ENCODE measurements at regions not wholly inside any gene's neighbourhood (a gene's known extent, or its start where the extent isn't known, plus 50 kb on each side); places are given as distances from the start of the nearest gene placed in this dataset.
A peak's percentile ranks its signal among the peaks of the same experiment; 100 is the strongest.

GRCh38 chr9:118522093-118523028 lies 818.2 kb downstream of the TLR4 start:
- TF ChIP-seq CTCF (IDR thresholded peaks at IDR 0.05 in 2 of 3, conservative IDR thresholded peaks at IDR 0.05 in 1 of 3; ENCODE audit: control insufficient read depth in 2 of 3, extremely low read depth in 1 of 3, insufficient read depth in 1 of 3, low read depth in 3 of 3, low read length in 3 of 3) (peak; percentile 63 to 84 (median 71)), JUND (IDR thresholded peaks at IDR 0.05; ENCODE audit: low read depth, low read length) (no peak), SMC3 (IDR thresholded peaks at IDR 0.05; ENCODE audit: borderline replicate concordance, low read length) (peak; percentile 82), SREBF2 (IDR thresholded peaks at IDR 0.05; ENCODE audit: low read length) (no peak), POLR2AphosphoS5 (IDR thresholded peaks at IDR 0.05; ENCODE audit: low read length) (no peak)

All from GM12878 (cell line).